OCI-LY1 (cell line): ENCODE measurements at regions not wholly inside any gene's neighbourhood (a gene's known extent, or its start where the extent isn't known, plus 50 kb on each side); places are given as distances from the start of the nearest gene placed in this dataset.

Experiments used
- H2AFZ ChIP-seq: fragments of 200-600 bp; sonication (generic), shearing (Covaris generic); 2 replicates; pipeline ENCODE4 v1.6.0; 2014; ENCODE audit warnings: antibody characterized with exemption, mild to moderate bottlenecking, low read length
- H3F3A ChIP-seq: fragments of 200-600 bp; sonication (generic), shearing (Covaris generic); 2 replicates; pipeline ENCODE4 v1.6.0; 2014; ENCODE audit warnings: mild to moderate bottlenecking, antibody characterized with exemption, low read length, moderate library complexity; ENCODE audit not compliant: insufficient read depth
- H3K27ac ChIP-seq: fragments of 200-600 bp; sonication (generic); 2 replicates; pipeline ENCODE4 v1.5.1; 2014; ENCODE audit warnings: low read length, mixed run types, mild to moderate bottlenecking, low read depth; ENCODE audit not compliant: poor library complexity, severe bottlenecking
- H3K27me3 ChIP-seq: fragments of 200-600 bp; sonication (generic); 2 replicates; pipeline ENCODE4 v1.6.0; 2014; ENCODE audit warnings: antibody characterized with exemption, mild to moderate bottlenecking, low read length, moderate library complexity; ENCODE audit not compliant: insufficient read depth
- H3K36me3 ChIP-seq: fragments of 200-600 bp; sonication (generic); 2 replicates; pipeline ENCODE4 v1.6.1; 2014; ENCODE audit warnings: mild to moderate bottlenecking, antibody characterized with exemption, low read length, moderate library complexity, mixed read lengths; ENCODE audit not compliant: insufficient read depth
- H3K4me1 ChIP-seq: fragments of 200-600 bp; sonication (generic); 2 replicates; pipeline ENCODE4 v1.5.1; 2014; ENCODE audit warnings: mild to moderate bottlenecking, low read length, moderate library complexity; ENCODE audit not compliant: insufficient read depth, severe bottlenecking
- H3K4me2 ChIP-seq: fragments of 200-600 bp; sonication (generic), shearing (Covaris generic); 2 replicates; pipeline ENCODE4 v1.6.1; 2014; ENCODE audit warnings: low read length
- H3K4me3 ChIP-seq: fragments of 200-600 bp; sonication (generic); 2 replicates; pipeline ENCODE4 v1.5.1; 2014; ENCODE audit warnings: low read length, low read depth, mild to moderate bottlenecking, mixed read lengths; ENCODE audit not compliant: poor library complexity, severe bottlenecking
- H3K79me2 ChIP-seq: fragments of 200-600 bp; shearing (Covaris generic); 2 replicates; pipeline ENCODE4 v1.6.1; 2016; ENCODE audit warnings: mixed run types, low read length, mixed read lengths; ENCODE audit not compliant: insufficient read depth
- H3K9ac ChIP-seq: fragments of 200-600 bp; sonication (generic), shearing (Covaris generic); 2 replicates; pipeline ENCODE4 v1.6.1; 2014; ENCODE audit warnings: mild to moderate bottlenecking, low read length, mixed read lengths
- H3K9me2 ChIP-seq: fragments of 200-600 bp; sonication (generic), shearing (Covaris generic); 2 replicates; pipeline ENCODE4 v1.6.1; 2014; ENCODE audit warnings: low read depth, mild to moderate bottlenecking, low read length, mixed read lengths
- H3K9me3 ChIP-seq: fragments of 200-600 bp; shearing (Covaris generic); 2 replicates; pipeline ENCODE4 v1.6.1; 2014; ENCODE audit warnings: low read length, mixed read lengths
- H4K20me1 ChIP-seq: fragments of 200-600 bp; sonication (generic), shearing (Covaris generic); 2 replicates; pipeline ENCODE4 v1.6.0; 2016; ENCODE audit warnings: mild to moderate bottlenecking, low read length; ENCODE audit not compliant: insufficient read depth
- TF ChIP-seq, protein P1 (sequence below): fragments of 200-600 bp; sonication (generic), shearing (Covaris generic); IDR thresholded peaks from 2 replicates; pipeline ENCODE4 v1.5.1; 2017; ENCODE audit warnings: mild to moderate bottlenecking, antibody characterized with exemption, low read length, moderate library complexity, mixed read lengths

DNA sequence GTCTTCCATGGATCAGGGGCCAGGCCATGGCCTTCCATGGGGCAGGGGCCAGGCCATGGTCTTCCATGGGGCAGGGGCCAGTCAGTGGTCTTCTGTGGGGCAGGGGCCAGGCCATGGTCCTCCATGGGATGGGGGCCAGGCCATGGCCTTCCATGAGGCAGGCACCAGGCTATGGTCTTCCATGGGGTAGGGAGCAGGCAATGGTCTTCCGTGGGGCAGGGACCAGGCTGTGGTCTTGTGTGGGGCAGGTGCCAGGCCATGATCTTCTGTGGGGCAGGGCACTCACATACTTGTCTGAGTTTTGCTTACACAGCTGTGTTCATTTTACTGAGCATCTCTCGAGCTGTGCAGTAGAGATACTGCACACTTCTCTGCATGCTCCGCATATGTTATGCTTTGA is 57.3 kb upstream of the THBS2 start:
- Histone ChIP-seq H4K20me1 (no peaks in the 10 kb centered on the region), H3F3A (no peaks in the 10 kb centered on the region), H3K27ac (no peak overlapping the region), H3K9ac (no peak overlapping the region), H3K27me3 (no peaks in the 10 kb centered on the region), H2AFZ (no peak overlapping the region), H3K4me3 (no peak overlapping the region), H3K36me3 (no peaks in the 10 kb centered on the region), H3K79me2 (no peaks in the 10 kb centered on the region), H3K9me2 (no peaks in the 10 kb centered on the region; the same call in 1 of the 2 replicates), H3K4me1 (no peaks in the 10 kb centered on the region), H3K4me2 (no peak overlapping the region), H3K9me3 (no peaks in the 10 kb centered on the region)
- TF ChIP-seq, protein P1, sequence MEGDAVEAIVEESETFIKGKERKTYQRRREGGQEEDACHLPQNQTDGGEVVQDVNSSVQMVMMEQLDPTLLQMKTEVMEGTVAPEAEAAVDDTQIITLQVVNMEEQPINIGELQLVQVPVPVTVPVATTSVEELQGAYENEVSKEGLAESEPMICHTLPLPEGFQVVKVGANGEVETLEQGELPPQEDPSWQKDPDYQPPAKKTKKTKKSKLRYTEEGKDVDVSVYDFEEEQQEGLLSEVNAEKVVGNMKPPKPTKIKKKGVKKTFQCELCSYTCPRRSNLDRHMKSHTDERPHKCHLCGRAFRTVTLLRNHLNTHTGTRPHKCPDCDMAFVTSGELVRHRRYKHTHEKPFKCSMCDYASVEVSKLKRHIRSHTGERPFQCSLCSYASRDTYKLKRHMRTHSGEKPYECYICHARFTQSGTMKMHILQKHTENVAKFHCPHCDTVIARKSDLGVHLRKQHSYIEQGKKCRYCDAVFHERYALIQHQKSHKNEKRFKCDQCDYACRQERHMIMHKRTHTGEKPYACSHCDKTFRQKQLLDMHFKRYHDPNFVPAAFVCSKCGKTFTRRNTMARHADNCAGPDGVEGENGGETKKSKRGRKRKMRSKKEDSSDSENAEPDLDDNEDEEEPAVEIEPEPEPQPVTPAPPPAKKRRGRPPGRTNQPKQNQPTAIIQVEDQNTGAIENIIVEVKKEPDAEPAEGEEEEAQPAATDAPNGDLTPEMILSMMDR, result no peak
